ENCODE measurements at regions not wholly inside any gene's neighbourhood (a gene's known extent, or its start where the extent isn't known, plus 50 kb on each side); places are given as distances from the start of the nearest gene placed in this dataset.
"Not testable (repeated sequence)": the region's sequence is repeated elsewhere in the genome, so short reads cannot be mapped to it uniquely, and the experiment has no call there.

GRCh38 chr6:66321017-66321416, 614.0 kb upstream of the EYS start:
- DNase-seq = no peak

GRCh38 chr6:66307490-66307889, 600.5 kb upstream of the EYS start:
- DNase-seq = no peak

- no peak for DNase-seq
Measured at GRCh38 chr6:66291905-66292304, 584.9 kb upstream of the EYS start.

GRCh38 chr6:66289889-66290288, 582.9 kb upstream of the EYS start:
- DNase-seq = no peak

- DNase-seq = no peak
Measured at GRCh38 chr6:66278115-66278514, 571.1 kb upstream of the EYS start.

- DNase-seq = no peak
Measured at GRCh38 chr6:66277400-66277799, 570.4 kb upstream of the EYS start.

GRCh38 chr6:66265737-66266136, 558.7 kb upstream of the EYS start:
- DNase-seq = no peak

GRCh38 chr6:66264376-66264775, 557.4 kb upstream of the EYS start:
- DNase-seq = no peak

- not testable (repeated sequence) for DNase-seq
Measured at GRCh38 chr6:66258731-66259487, 551.9 kb upstream of the EYS start.

- no peak for DNase-seq
Measured at GRCh38 chr6:66245231-66245630, 538.2 kb upstream of the EYS start.

GRCh38 chr6:66238851-66239250, 531.8 kb upstream of the EYS start:
- DNase-seq = no peak

GRCh38 chr6:66232890-66233289, 525.9 kb upstream of the EYS start:
- no peak for DNase-seq

- DNase-seq = no peak
Measured at GRCh38 chr6:66230591-66230990, 523.6 kb upstream of the EYS start.

GRCh38 chr6:66226109-66226508, 519.1 kb upstream of the EYS start:
- no peak for DNase-seq

GRCh38 chr6:66210964-66211363, 503.9 kb upstream of the EYS start:
- DNase-seq = peak; percentile 14

- DNase-seq = no peak
Measured at GRCh38 chr6:66200390-66200789, 493.4 kb upstream of the EYS start.

GRCh38 chr6:66199171-66199570, 492.1 kb upstream of the EYS start:
- no peak for DNase-seq

GRCh38 chr6:66198062-66198624, 491.1 kb upstream of the EYS start:
- DNase-seq = no peak

GRCh38 chr6:66190858-66191257, 483.8 kb upstream of the EYS start:
- DNase-seq = no peak

- DNase-seq = no peak
Measured at GRCh38 chr6:66189915-66190314, 482.9 kb upstream of the EYS start.

GRCh38 chr6:66186756-66187155, 479.7 kb upstream of the EYS start:
- no peak for DNase-seq

- DNase-seq = no peak
Measured at GRCh38 chr6:66184091-66184490, 477.1 kb upstream of the EYS start.

- no peak for DNase-seq
Measured at GRCh38 chr6:66179361-66179760, 472.3 kb upstream of the EYS start.

GRCh38 chr6:66173587-66173986, 466.6 kb upstream of the EYS start:
- no peak for DNase-seq

- not testable (repeated sequence) for DNase-seq
Measured at GRCh38 chr6:66166713-66167112, 459.7 kb upstream of the EYS start.
